Ascending aorta (tissue), 2 donors: ENCODE measurements at regions not wholly inside any gene's neighbourhood (a gene's known extent, or its start where the extent isn't known, plus 50 kb on each side); places are given as distances from the start of the nearest gene placed in this dataset.

Source experiments
- DNase-seq, 2 donors: peaks; one replicate each; pipeline ENCODE4 v3.0.0-alpha.2; 2019; ENCODE audit warnings: low spot score in 2 of 2
- H3K27ac ChIP-seq, 2 donors: fragments of 200-600 bp; sonication (generic); one replicate each; pipeline ENCODE4 v1.5.1; 2016 to 2017; ENCODE audit warnings: mild to moderate bottlenecking in 1 of 2
- H3K27me3 ChIP-seq: fragments of 200-600 bp; sonication (generic); one replicate; pipeline ENCODE4 v1.5.1; 2017
- H3K36me3 ChIP-seq, 2 donors: fragments of 200-600 bp; sonication (generic); one replicate each; pipeline ENCODE4 v1.5.1; 2016
- H3K4me1 ChIP-seq, 2 donors: fragments of 200-600 bp; sonication (generic); one replicate each; pipeline ENCODE4 v1.5.1; 2016 to 2017; ENCODE audit warnings: mild to moderate bottlenecking in 1 of 2
- H3K4me3 ChIP-seq, 2 donors: fragments of 200-600 bp; sonication (generic); one replicate each; pipeline ENCODE4 v1.5.1; 2016 to 2017; ENCODE audit warnings: mild to moderate bottlenecking in 1 of 2
- H3K9me3 ChIP-seq, 2 donors: fragments of 200-600 bp; sonication (generic); one replicate each; pipeline ENCODE4 v1.5.1; 2016
- CTCF ChIP-seq, 3 experiments: fragments of 200-600 bp in 2 of 3; fragments of 450-650 bp in 1 of 3; sonication (generic) in 2 of 3; IDR thresholded peaks; one replicate each; pipeline ENCODE4 v1.5.1; 2016 to 2019; ENCODE audit warnings: antibody characterized with exemption in 3 of 3, mild to moderate bottlenecking in 1 of 3, moderate library complexity in 1 of 3
- intact Hi-C: fragments of 100-400 bp; cut with DNase I; formaldehyde crosslinking; loops from one replicate; pipeline ENCODE4 v1.15.1; 2023

- H3K36me3 ChIP-seq, result no peaks in the 10 kb centered on the region
- no peak overlapping the region for H3K27ac ChIP-seq
- no peaks in the 10 kb centered on the region for H3K27me3 ChIP-seq
- no peaks in the 10 kb centered on the region for H3K4me1 ChIP-seq
- no peaks in the 10 kb centered on the region for H3K9me3 ChIP-seq
- DNase-seq, result no peak
- H3K4me3 ChIP-seq, result no peak overlapping the region
- intact Hi-C loops, result no loop called here
- no peak for TF ChIP-seq CTCF (IDR thresholded peaks at IDR 0.05)
Observed at GRCh38 chr14:61132894-61133293, 148.2 kb downstream of the TMEM30B start.

- TF ChIP-seq CTCF (IDR thresholded peaks at IDR 0.05), result no peak
- Histone ChIP-seq H3K27ac (no peak overlapping the region), H3K27me3 (no peaks in the 10 kb centered on the region), H3K4me3 (no peak overlapping the region), H3K4me1 (no peaks in the 10 kb centered on the region), H3K9me3 (no peaks in the 10 kb centered on the region), H3K36me3 (no peaks in the 10 kb centered on the region)
- intact Hi-C loops, result no loop called here
- DNase-seq, result no peak
Observed at GRCh38 chr14:61132336-61132735, 148.8 kb downstream of the TMEM30B start.

- no peaks in the 10 kb centered on the region for H3K9me3 ChIP-seq
- no peak for TF ChIP-seq CTCF (IDR thresholded peaks at IDR 0.05)
- intact Hi-C loops, result no loop called here
Observed at GRCh38 chr14:61130512-61131260, 149.6 kb downstream of the SLC38A6 start.

GRCh38 chr14:61129168-61129745 lies 148.2 kb downstream of the SLC38A6 start:
- H3K9me3 ChIP-seq, result no peaks in the 10 kb centered on the region
- intact Hi-C loops, result no loop called here

More at GRCh38 chr14:61130512-61131260, 149.6 kb downstream of the SLC38A6 start:
- Histone ChIP-seq H3K27me3 (no peaks in the 10 kb centered on the region), H3K27ac (no peak overlapping the region), H3K4me3 (no peak overlapping the region), H3K4me1 (no peaks in the 10 kb centered on the region), H3K36me3 (no peaks in the 10 kb centered on the region)
- no peak for DNase-seq

GRCh38 chr14:61128382-61129167 lies 147.5 kb downstream of the SLC38A6 start:
- no peaks in the 10 kb centered on the region for H3K9me3 ChIP-seq
- H3K36me3 ChIP-seq, result no peaks in the 10 kb centered on the region
- H3K27me3 ChIP-seq, result no peaks in the 10 kb centered on the region
- intact Hi-C loops, result no loop called here
- H3K4me3 ChIP-seq, result no peak overlapping the region
- no peak for TF ChIP-seq CTCF (IDR thresholded peaks at IDR 0.05)
- no peak for DNase-seq
- no peaks in the 10 kb centered on the region for H3K4me1 ChIP-seq
- no peak overlapping the region for H3K27ac ChIP-seq

More at GRCh38 chr14:61129168-61129745, 148.2 kb downstream of the SLC38A6 start:
- no peak for TF ChIP-seq CTCF (IDR thresholded peaks at IDR 0.05)
- no peak overlapping the region for H3K4me3 ChIP-seq
- no peak overlapping the region for H3K27ac ChIP-seq
- no peak for DNase-seq
- no peaks in the 10 kb centered on the region for H3K36me3 ChIP-seq
- H3K27me3 ChIP-seq, result no peaks in the 10 kb centered on the region
- H3K4me1 ChIP-seq, result no peaks in the 10 kb centered on the region
